Astrocyte (in vitro differentiated cells and primary cell): ENCODE measurements at regions not wholly inside any gene's neighbourhood (a gene's known extent, or its start where the extent isn't known, plus 50 kb on each side); places are given as distances from the start of the nearest gene placed in this dataset.

Experiments used
- EZH2 ChIP-seq: IDR thresholded peaks from 2 replicates; pipeline ENCODE4 v1.6.1; 2012; ENCODE audit warnings: mild to moderate bottlenecking, low read length, inconsistent platforms; ENCODE audit not compliant: insufficient read depth
- TF ChIP-seq, protein P1 (sequence below): IDR thresholded peaks from 2 replicates; pipeline ENCODE4 v1.5.1; 2011; ENCODE audit warnings: low read depth, mild to moderate bottlenecking, inconsistent platforms, low read length, moderate library complexity; ENCODE audit not compliant: insufficient read depth

DNA sequence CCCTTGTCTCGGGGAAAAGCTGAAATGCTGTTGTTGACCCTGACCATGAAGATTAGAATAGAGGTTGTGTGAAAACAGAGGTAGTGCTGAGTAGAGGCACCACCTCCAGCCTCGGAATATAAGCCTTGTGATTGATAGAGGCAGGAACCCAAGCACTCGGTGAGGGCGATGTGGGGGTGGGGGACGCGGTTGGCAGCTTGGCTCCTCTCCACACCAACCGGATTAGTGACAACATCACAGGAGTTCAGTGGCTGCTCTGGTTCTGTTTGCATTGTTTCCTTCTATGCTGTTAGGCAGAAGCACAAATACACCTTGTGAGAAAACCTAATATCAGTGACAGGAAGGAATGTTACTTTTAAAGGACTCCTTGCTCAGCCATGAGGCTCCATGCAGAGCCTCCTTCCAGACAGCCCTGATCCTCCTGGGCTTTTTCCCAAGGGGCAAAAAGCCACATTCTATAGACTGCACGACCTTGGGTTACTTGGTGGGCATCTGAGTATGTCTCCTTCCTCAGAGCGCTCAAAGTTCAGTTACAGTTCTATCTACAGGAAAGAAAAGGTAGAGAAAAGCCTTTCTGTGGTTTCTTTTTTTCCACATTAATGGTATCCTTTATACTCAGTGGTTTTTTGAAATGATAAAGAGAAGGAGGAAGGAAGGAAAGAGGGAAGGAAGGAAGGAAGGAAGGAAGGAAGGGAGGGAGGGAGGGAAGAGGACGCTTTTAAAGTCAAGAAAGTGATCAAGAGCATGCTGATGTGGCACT lies 150.4 kb upstream of the NOCT start:
- TF ChIP-seq, protein P1, sequence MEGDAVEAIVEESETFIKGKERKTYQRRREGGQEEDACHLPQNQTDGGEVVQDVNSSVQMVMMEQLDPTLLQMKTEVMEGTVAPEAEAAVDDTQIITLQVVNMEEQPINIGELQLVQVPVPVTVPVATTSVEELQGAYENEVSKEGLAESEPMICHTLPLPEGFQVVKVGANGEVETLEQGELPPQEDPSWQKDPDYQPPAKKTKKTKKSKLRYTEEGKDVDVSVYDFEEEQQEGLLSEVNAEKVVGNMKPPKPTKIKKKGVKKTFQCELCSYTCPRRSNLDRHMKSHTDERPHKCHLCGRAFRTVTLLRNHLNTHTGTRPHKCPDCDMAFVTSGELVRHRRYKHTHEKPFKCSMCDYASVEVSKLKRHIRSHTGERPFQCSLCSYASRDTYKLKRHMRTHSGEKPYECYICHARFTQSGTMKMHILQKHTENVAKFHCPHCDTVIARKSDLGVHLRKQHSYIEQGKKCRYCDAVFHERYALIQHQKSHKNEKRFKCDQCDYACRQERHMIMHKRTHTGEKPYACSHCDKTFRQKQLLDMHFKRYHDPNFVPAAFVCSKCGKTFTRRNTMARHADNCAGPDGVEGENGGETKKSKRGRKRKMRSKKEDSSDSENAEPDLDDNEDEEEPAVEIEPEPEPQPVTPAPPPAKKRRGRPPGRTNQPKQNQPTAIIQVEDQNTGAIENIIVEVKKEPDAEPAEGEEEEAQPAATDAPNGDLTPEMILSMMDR: no peak
- TF ChIP-seq EZH2: no peak
